Cardiac muscle cell (in vitro differentiated cells and primary cell): ENCODE measurements at regions not wholly inside any gene's neighbourhood (a gene's known extent, or its start where the extent isn't known, plus 50 kb on each side); places are given as distances from the start of the nearest gene placed in this dataset.

Experiments used
- DNase-seq, 2 donors: peaks; one replicate each; pipeline versions ENCODE4 v3.0.0 to v3.0.0-alpha.2; 2010 to 2017; ENCODE audit warnings: low read depth in 1 of 2, low spot score in 1 of 2
- H3K27ac ChIP-seq: fragments of 200-600 bp; sonication (generic); 2 replicates; pipeline ENCODE4 v1.5.1; 2016
- H3K27me3 ChIP-seq: fragments of 200-600 bp; sonication (generic); 2 replicates; pipeline ENCODE4 v1.6.0; 2016; ENCODE audit warnings: control low read depth
- H3K36me3 ChIP-seq: fragments of 200-600 bp; sonication (generic); 2 replicates; pipeline ENCODE4 v1.5.1; 2016; ENCODE audit warnings: control low read depth
- H3K4me1 ChIP-seq: fragments of 200-600 bp; sonication (generic); 2 replicates; pipeline ENCODE4 v1.8.1; 2017; ENCODE audit warnings: low read depth, mild to moderate bottlenecking, mixed run types
- H3K4me3 ChIP-seq: fragments of 200-600 bp; sonication (generic); 2 replicates; pipeline ENCODE4 v1.5.1; 2016; ENCODE audit warnings: mild to moderate bottlenecking
- H3K9me3 ChIP-seq: fragments of 200-600 bp; sonication (generic); 2 replicates; pipeline ENCODE4 v1.5.1; 2017; ENCODE audit warnings: low read depth, mild to moderate bottlenecking, control low read depth
- CTCF ChIP-seq: IDR thresholded peaks from 2 replicates; pipeline ENCODE4 v1.5.1; 2012; ENCODE audit warnings: low read depth, mild to moderate bottlenecking, low read length

GRCh38 chr20:19074356-19074755 is 138.1 kb upstream of the SLC24A3 start:
- no peak overlapping the region for H3K27ac ChIP-seq
- TF ChIP-seq CTCF: no peak
- no peaks in the 10 kb centered on the region for H3K9me3 ChIP-seq
- H3K4me3 ChIP-seq: no peak overlapping the region
- no peaks in the 10 kb centered on the region for H3K4me1 ChIP-seq
- no peaks in the 10 kb centered on the region for H3K27me3 ChIP-seq
- no peaks in the 10 kb centered on the region for H3K36me3 ChIP-seq
- DNase-seq: no peak

GRCh38 chr20:19074828-19075516 is 137.5 kb upstream of the SLC24A3 start:
- Histone ChIP-seq H3K9me3 (no peaks in the 10 kb centered on the region), H3K36me3 (no peaks in the 10 kb centered on the region), H3K4me1 (no peaks in the 10 kb centered on the region), H3K4me3 (no peak overlapping the region), H3K27ac (no peak overlapping the region), H3K27me3 (no peaks in the 10 kb centered on the region)
- DNase-seq: no peak
- TF ChIP-seq CTCF: no peak

GRCh38 chr20:19077370-19078220 is 134.8 kb upstream of the SLC24A3 start:
- Histone ChIP-seq H3K27me3 (no peaks in the 10 kb centered on the region), H3K4me3 (no peak overlapping the region), H3K36me3 (no peaks in the 10 kb centered on the region), H3K27ac (no peak overlapping the region), H3K4me1 (no peaks in the 10 kb centered on the region), H3K9me3 (no peaks in the 10 kb centered on the region)
- no peak for TF ChIP-seq CTCF
- DNase-seq: no peak

- no peak overlapping the region for H3K4me3 ChIP-seq
- DNase-seq: no peak
- H3K9me3 ChIP-seq: no peaks in the 10 kb centered on the region
- H3K4me1 ChIP-seq: no peaks in the 10 kb centered on the region
- no peak overlapping the region for H3K27ac ChIP-seq
- TF ChIP-seq CTCF: no peak
- no peaks in the 10 kb centered on the region for H3K27me3 ChIP-seq
- no peaks in the 10 kb centered on the region for H3K36me3 ChIP-seq
Observed at GRCh38 chr20:19078448-19079373, 133.7 kb upstream of the SLC24A3 start.

GRCh38 chr20:19079536-19080299 is 132.7 kb upstream of the SLC24A3 start:
- Histone ChIP-seq H3K27ac (no peak overlapping the region), H3K9me3 (no peaks in the 10 kb centered on the region), H3K36me3 (no peaks in the 10 kb centered on the region), H3K4me3 (no peak overlapping the region), H3K27me3 (no peaks in the 10 kb centered on the region), H3K4me1 (no peaks in the 10 kb centered on the region)
- peak in 1 of 2 donors; percentile 2 for DNase-seq
- TF ChIP-seq CTCF: no peak
